Astrocyte of the cerebellum (primary cell): ENCODE measurements at regions not wholly inside any gene's neighbourhood (a gene's known extent, or its start where the extent isn't known, plus 50 kb on each side); places are given as distances from the start of the nearest gene placed in this dataset.

ENCODE experiments used
- DNase-seq: peaks from one replicate; pipeline ENCODE4 v3.0.0-alpha.2; 2011; ENCODE audit warnings: low read depth
- H3K4me3 ChIP-seq: 2 replicates; pipeline ENCODE4 v1.5.1; 2011; ENCODE audit warnings: mild to moderate bottlenecking, low read depth, low read length, moderate library complexity
- CTCF ChIP-seq: IDR thresholded peaks from 2 replicates; pipeline ENCODE4 v1.5.1; 2012; ENCODE audit warnings: low read length, low read depth, moderate library complexity, mild to moderate bottlenecking; ENCODE audit errors: missing control alignments
- in situ Hi-C: cut with HindIII; loops from 2 replicates; pipeline ENCODE4 v1.10.0; 2017; ENCODE audit warnings: low sequenced_read_pairs

GRCh38 chr6:4516206-4516605 lies 260.0 kb upstream of the CDYL start:
- H3K4me3 ChIP-seq = no peak overlapping the region
- no peak for DNase-seq
- no peak for TF ChIP-seq CTCF
- in situ Hi-C loops = no loop called here

GRCh38 chr6:4513561-4513960 lies 262.6 kb upstream of the CDYL start:
- no peak for TF ChIP-seq CTCF
- in situ Hi-C loops = no loop called here
- no peak for DNase-seq
- H3K4me3 ChIP-seq = no peak overlapping the region

GRCh38 chr6:4512051-4512471 lies 264.1 kb upstream of the CDYL start:
- no peak for DNase-seq
- TF ChIP-seq CTCF = no peak
- H3K4me3 ChIP-seq = no peak overlapping the region
- in situ Hi-C loops = no loop called here

GRCh38 chr6:4511641-4512020 lies 264.6 kb upstream of the CDYL start:
- H3K4me3 ChIP-seq = no peak overlapping the region
- no peak for TF ChIP-seq CTCF
- DNase-seq = no peak
- in situ Hi-C loops = no loop called here

GRCh38 chr6:4510906-4511640 lies 265.1 kb upstream of the CDYL start:
- H3K4me3 ChIP-seq = no peak overlapping the region
- in situ Hi-C loops = no loop called here
- TF ChIP-seq CTCF = no peak
- DNase-seq = no peak

- H3K4me3 ChIP-seq = no peak overlapping the region
- no peak for TF ChIP-seq CTCF
- in situ Hi-C loops = no loop called here
- DNase-seq = no peak
These were observed 265.9 kb upstream of the CDYL start for GRCh38 chr6:4510317-4510716.
